ENCODE measurements at regions not wholly inside any gene's neighbourhood (a gene's known extent, or its start where the extent isn't known, plus 50 kb on each side); places are given as distances from the start of the nearest gene placed in this dataset.

DNA sequence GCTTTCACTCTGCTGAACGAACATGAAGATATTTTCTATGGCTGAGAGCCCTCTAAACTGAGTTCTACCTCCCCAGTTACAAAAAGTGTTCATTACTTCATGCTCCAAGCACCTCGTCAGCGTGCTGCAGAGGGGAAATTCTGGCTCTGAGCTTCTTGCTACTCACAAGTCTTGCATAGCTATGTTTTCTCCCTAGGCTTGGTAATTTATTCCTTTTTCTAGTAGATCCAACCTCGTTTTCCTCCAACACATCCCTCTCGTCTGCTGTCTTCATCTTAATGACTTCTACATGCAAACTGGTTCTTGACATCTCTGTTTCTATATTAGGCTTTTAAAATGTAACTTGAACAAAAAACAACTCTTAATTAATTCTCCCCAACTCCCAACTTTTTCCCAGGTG lies 1034.5 kb downstream of the REEP3 start:
- in situ Hi-C loops (cut with HindIII; ENCODE audit: extremely low pct_ligation_motif_present, low pct_unique_long_range_greater_than_20kb) = no loop called here
- H3K79me2 ChIP-seq (ENCODE audit: insufficient read depth, low read length) = no peaks in the 10 kb centered on the region
- no peaks in the 10 kb centered on the region for H4K20me1 ChIP-seq (ENCODE audit: insufficient read depth, low read length)
- H3K27me3 ChIP-seq (ENCODE audit: control insufficient read depth in 1 of 2, insufficient read depth in 2 of 2, low read length in 2 of 2) = no peaks in the 10 kb centered on the region
- BruUV-seq (replicated peaks) = no TSS peak
- no peak overlapping the region for H3K9ac ChIP-seq (ENCODE audit: insufficient read depth, low read depth, low read length)
- FAIRE-seq (no peak), DNase-seq (ENCODE audit: low spot score) (no peak), ATAC-seq (no peak)
- H3K4me3 ChIP-seq (replicated peaks in 1 of 3; ENCODE audit: insufficient read depth in 1 of 3, low read depth in 2 of 3, low read length in 3 of 3) = no peak overlapping the region
- WGBS (ENCODE audit: low lambda C conversion rate) = 2% methylated on average over 5 of the region's 5 CpGs
- H3K9me3 ChIP-seq (ENCODE audit: low read length) = no peaks in the 10 kb centered on the region
- no peak overlapping the region for H3K4me2 ChIP-seq (ENCODE audit: low read depth, low read length)
- intact Hi-C loops (cut with micrococcal nuclease; ENCODE audit: unreplicated experiment) = no loop called here
- no peak overlapping the region for H2AFZ ChIP-seq (ENCODE audit: low read length)
- H3K27ac ChIP-seq (ENCODE audit: extremely low read length, insufficient read depth, low read length) = no peak overlapping the region
- no peaks in the 10 kb centered on the region for H3K36me3 ChIP-seq (replicated peaks in 1 of 2; ENCODE audit: control insufficient read depth in 1 of 2, insufficient read depth in 2 of 2, low read length in 2 of 2)
- CTCF ChIA-PET (ENCODE audit: low intra/inter-chr PET ratio, low total read pairs) = no interaction called here
- POLR2A ChIA-PET = no interaction called here
- TF ChIP-seq ZNF33A (CRISPR knock-in tag; IDR thresholded peaks at IDR 0.05; ENCODE audit: borderline replicate concordance) = no peak
- TF ChIP-seq ZNF841 (CRISPR knock-in tag; IDR thresholded peaks at IDR 0.05; ENCODE audit: borderline replicate concordance) = no peak
- TF ChIP-seq, protein P1, sequence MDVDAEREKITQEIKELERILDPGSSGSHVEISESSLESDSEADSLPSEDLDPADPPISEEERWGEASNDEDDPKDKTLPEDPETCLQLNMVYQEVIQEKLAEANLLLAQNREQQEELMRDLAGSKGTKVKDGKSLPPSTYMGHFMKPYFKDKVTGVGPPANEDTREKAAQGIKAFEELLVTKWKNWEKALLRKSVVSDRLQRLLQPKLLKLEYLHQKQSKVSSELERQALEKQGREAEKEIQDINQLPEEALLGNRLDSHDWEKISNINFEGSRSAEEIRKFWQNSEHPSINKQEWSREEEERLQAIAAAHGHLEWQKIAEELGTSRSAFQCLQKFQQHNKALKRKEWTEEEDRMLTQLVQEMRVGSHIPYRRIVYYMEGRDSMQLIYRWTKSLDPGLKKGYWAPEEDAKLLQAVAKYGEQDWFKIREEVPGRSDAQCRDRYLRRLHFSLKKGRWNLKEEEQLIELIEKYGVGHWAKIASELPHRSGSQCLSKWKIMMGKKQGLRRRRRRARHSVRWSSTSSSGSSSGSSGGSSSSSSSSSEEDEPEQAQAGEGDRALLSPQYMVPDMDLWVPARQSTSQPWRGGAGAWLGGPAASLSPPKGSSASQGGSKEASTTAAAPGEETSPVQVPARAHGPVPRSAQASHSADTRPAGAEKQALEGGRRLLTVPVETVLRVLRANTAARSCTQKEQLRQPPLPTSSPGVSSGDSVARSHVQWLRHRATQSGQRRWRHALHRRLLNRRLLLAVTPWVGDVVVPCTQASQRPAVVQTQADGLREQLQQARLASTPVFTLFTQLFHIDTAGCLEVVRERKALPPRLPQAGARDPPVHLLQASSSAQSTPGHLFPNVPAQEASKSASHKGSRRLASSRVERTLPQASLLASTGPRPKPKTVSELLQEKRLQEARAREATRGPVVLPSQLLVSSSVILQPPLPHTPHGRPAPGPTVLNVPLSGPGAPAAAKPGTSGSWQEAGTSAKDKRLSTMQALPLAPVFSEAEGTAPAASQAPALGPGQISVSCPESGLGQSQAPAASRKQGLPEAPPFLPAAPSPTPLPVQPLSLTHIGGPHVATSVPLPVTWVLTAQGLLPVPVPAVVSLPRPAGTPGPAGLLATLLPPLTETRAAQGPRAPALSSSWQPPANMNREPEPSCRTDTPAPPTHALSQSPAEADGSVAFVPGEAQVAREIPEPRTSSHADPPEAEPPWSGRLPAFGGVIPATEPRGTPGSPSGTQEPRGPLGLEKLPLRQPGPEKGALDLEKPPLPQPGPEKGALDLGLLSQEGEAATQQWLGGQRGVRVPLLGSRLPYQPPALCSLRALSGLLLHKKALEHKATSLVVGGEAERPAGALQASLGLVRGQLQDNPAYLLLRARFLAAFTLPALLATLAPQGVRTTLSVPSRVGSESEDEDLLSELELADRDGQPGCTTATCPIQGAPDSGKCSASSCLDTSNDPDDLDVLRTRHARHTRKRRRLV (CRISPR knock-in tag; IDR thresholded peaks at IDR 0.05) = no peak
- TF ChIP-seq GLI4 (CRISPR knock-in tag; IDR thresholded peaks at IDR 0.05; ENCODE audit: borderline replicate concordance) = no peak
- no peak for TF ChIP-seq THYN1 (CRISPR knock-in tag; IDR thresholded peaks at IDR 0.05; ENCODE audit: borderline replicate concordance, low read depth)
- no peak for TF ChIP-seq NR2F6 (IDR thresholded peaks at IDR 0.05)
- TF ChIP-seq NR2F6 (CRISPR knock-in tag; IDR thresholded peaks at IDR 0.05) = no peak
- no peak for TF ChIP-seq TOPORS (CRISPR knock-in tag; IDR thresholded peaks at IDR 0.05)
- TF ChIP-seq SMC3 (IDR thresholded peaks at IDR 0.05; ENCODE audit: low read length) = no peak
- TF ChIP-seq ZMYM3 (CRISPR knock-in tag; IDR thresholded peaks at IDR 0.05) = no peak
- TF ChIP-seq REL (CRISPR knock-in tag; conservative IDR thresholded peaks at IDR 0.05) = no peak
- TF ChIP-seq, protein P2, sequence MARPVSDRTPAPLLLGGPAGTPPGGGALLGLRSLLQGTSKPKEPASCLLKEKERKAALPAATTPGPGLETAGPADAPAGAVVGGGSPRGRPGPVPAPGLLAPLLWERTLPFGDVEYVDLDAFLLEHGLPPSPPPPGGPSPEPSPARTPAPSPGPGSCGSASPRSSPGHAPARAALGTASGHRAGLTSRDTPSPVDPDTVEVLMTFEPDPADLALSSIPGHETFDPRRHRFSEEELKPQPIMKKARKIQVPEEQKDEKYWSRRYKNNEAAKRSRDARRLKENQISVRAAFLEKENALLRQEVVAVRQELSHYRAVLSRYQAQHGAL (CRISPR knock-in tag; IDR thresholded peaks at IDR 0.05; ENCODE audit: not compliant biosample characterization) = no peak
- no peak for TF ChIP-seq PPARG (CRISPR knock-in tag; conservative IDR thresholded peaks at IDR 0.05)
- TF ChIP-seq, protein P3, sequence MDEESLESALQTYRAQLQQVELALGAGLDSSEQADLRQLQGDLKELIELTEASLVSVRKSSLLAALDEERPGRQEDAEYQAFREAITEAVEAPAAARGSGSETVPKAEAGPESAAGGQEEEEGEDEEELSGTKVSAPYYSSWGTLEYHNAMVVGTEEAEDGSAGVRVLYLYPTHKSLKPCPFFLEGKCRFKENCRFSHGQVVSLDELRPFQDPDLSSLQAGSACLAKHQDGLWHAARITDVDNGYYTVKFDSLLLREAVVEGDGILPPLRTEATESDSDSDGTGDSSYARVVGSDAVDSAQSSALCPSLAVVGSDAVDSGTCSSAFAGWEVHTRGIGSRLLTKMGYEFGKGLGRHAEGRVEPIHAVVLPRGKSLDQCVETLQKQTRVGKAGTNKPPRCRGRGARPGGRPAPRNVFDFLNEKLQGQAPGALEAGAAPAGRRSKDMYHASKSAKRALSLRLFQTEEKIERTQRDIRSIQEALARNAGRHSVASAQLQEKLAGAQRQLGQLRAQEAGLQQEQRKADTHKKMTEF (CRISPR knock-in tag; IDR thresholded peaks at IDR 0.05) = no peak
- TF ChIP-seq, protein P4, sequence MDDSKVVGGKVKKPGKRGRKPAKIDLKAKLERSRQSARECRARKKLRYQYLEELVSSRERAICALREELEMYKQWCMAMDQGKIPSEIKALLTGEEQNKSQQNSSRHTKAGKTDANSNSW (CRISPR knock-in tag; IDR thresholded peaks at IDR 0.05; ENCODE audit: borderline replicate concordance) = no peak
- TF ChIP-seq ZNF7 (CRISPR knock-in tag; IDR thresholded peaks at IDR 0.05) = no peak
- no peaks in the 10 kb centered on the region for H3K4me1 ChIP-seq (ENCODE audit: insufficient read depth, low read length)

Data from HepG2 (cell line).